GM12874 (cell line): ENCODE measurements at regions not wholly inside any gene's neighbourhood (a gene's known extent, or its start where the extent isn't known, plus 50 kb on each side); places are given as distances from the start of the nearest gene placed in this dataset.

Experiments
- CTCF ChIP-seq: IDR thresholded peaks from 2 replicates; pipeline ENCODE4 v1.5.1; 2011; ENCODE audit warnings: low read depth, mild to moderate bottlenecking, control low read depth, low read length, moderate library complexity; ENCODE audit not compliant: insufficient read depth

- TF ChIP-seq CTCF = no peak
Observed at GRCh38 chr2:22497789-22498188, 887.2 kb upstream of the KLHL29 start.

- no peak for TF ChIP-seq CTCF
Observed at GRCh38 chr2:22499082-22499839, 885.7 kb upstream of the KLHL29 start.

GRCh38 chr2:22500555-22500935 is 884.4 kb upstream of the KLHL29 start:
- no peak for TF ChIP-seq CTCF

- no peak for TF ChIP-seq CTCF
Observed at GRCh38 chr2:22501851-22502250, 883.1 kb upstream of the KLHL29 start.

- no peak for TF ChIP-seq CTCF
Observed at GRCh38 chr2:22513563-22513962, 871.4 kb upstream of the KLHL29 start.

GRCh38 chr2:22517141-22517540 is 867.8 kb upstream of the KLHL29 start:
- TF ChIP-seq CTCF = no peak

GRCh38 chr2:22518641-22519040 is 866.3 kb upstream of the KLHL29 start:
- no peak for TF ChIP-seq CTCF
